ENCODE measurements at regions not wholly inside any gene's neighbourhood (a gene's known extent, or its start where the extent isn't known, plus 50 kb on each side); places are given as distances from the start of the nearest gene placed in this dataset.
A peak's percentile ranks its signal among the peaks of the same experiment; 100 is the strongest.

GRCh38 chr18:68284236-68284780 lies 430.6 kb downstream of the TMX3 start:
- Mint-ChIP-seq H3K9me3 (ENCODE audit: low read depth, unreplicated experiment) (no peaks in the 10 kb centered on the region), H3K27me3 (ENCODE audit: unreplicated experiment) (no peaks in the 10 kb centered on the region), H3K36me3 (ENCODE audit: insufficient read depth, unreplicated experiment) (no peaks in the 10 kb centered on the region), H3K4me3 (ENCODE audit: low read depth, unreplicated experiment) (no peak overlapping the region), H3K27ac (ENCODE audit: unreplicated experiment) (no peak overlapping the region), H3K4me1 (ENCODE audit: low read depth, unreplicated experiment) (no peaks in the 10 kb centered on the region)
- TF ChIP-seq CTCF (IDR thresholded peaks at IDR 0.05; ENCODE audit: unreplicated experiment) = no peak
- intact Hi-C loops (cut with micrococcal nuclease; ENCODE audit: unreplicated experiment) = no loop called here
- CTCF ChIA-PET = no interaction called here
- no peak for DNase-seq
- BruUV-seq (replicated peaks) = no TSS peak

- intact Hi-C loops (cut with micrococcal nuclease; ENCODE audit: unreplicated experiment) = no loop called here
- H3K27ac Mint-ChIP-seq (ENCODE audit: unreplicated experiment) = no peak overlapping the region
- no TSS peak for BruUV-seq (replicated peaks)
- H3K27me3 Mint-ChIP-seq (ENCODE audit: unreplicated experiment) = no peaks in the 10 kb centered on the region
- no peak for TF ChIP-seq CTCF (IDR thresholded peaks at IDR 0.05; ENCODE audit: unreplicated experiment)
- CTCF ChIA-PET = no interaction called here
- H3K36me3 Mint-ChIP-seq (ENCODE audit: insufficient read depth, unreplicated experiment) = no peaks in the 10 kb centered on the region
- no peak for DNase-seq
- no peaks in the 10 kb centered on the region for H3K9me3 Mint-ChIP-seq (ENCODE audit: low read depth, unreplicated experiment)
- H3K4me3 Mint-ChIP-seq (ENCODE audit: low read depth, unreplicated experiment) = no peak overlapping the region
- no peaks in the 10 kb centered on the region for H3K4me1 Mint-ChIP-seq (ENCODE audit: low read depth, unreplicated experiment)
These were observed 431.1 kb downstream of the TMX3 start for GRCh38 chr18:68283834-68284233.

GRCh38 chr18:68282232-68282631 lies 432.7 kb downstream of the TMX3 start:
- no TSS peak for BruUV-seq (replicated peaks)
- H3K27ac Mint-ChIP-seq (ENCODE audit: unreplicated experiment) = no peak overlapping the region
- no peaks in the 10 kb centered on the region for H3K9me3 Mint-ChIP-seq (ENCODE audit: low read depth, unreplicated experiment)
- no peak for TF ChIP-seq CTCF (IDR thresholded peaks at IDR 0.05; ENCODE audit: unreplicated experiment)
- H3K27me3 Mint-ChIP-seq (ENCODE audit: unreplicated experiment) = no peaks in the 10 kb centered on the region
- CTCF ChIA-PET = no interaction called here
- intact Hi-C loops (cut with micrococcal nuclease; ENCODE audit: unreplicated experiment) = no loop called here
- no peaks in the 10 kb centered on the region for H3K36me3 Mint-ChIP-seq (ENCODE audit: insufficient read depth, unreplicated experiment)
- no peak overlapping the region for H3K4me3 Mint-ChIP-seq (ENCODE audit: low read depth, unreplicated experiment)
- H3K4me1 Mint-ChIP-seq (ENCODE audit: low read depth, unreplicated experiment) = no peaks in the 10 kb centered on the region
- DNase-seq = no peak

- no peak overlapping the region for H3K27ac Mint-ChIP-seq (ENCODE audit: unreplicated experiment)
- H3K4me3 Mint-ChIP-seq (ENCODE audit: low read depth, unreplicated experiment) = no peak overlapping the region
- intact Hi-C loops (cut with micrococcal nuclease; ENCODE audit: unreplicated experiment) = no loop called here
These were observed 439.3 kb downstream of the TMX3 start for GRCh38 chr18:68275616-68276015.

More at GRCh38 chr18:68275616-68276015, 439.3 kb downstream of the TMX3 start:
- BruUV-seq (replicated peaks) = no TSS peak
- no peaks in the 10 kb centered on the region for H3K4me1 Mint-ChIP-seq (ENCODE audit: low read depth, unreplicated experiment)
- no peaks in the 10 kb centered on the region for H3K27me3 Mint-ChIP-seq (ENCODE audit: unreplicated experiment)
- H3K36me3 Mint-ChIP-seq (ENCODE audit: insufficient read depth, unreplicated experiment) = no peaks in the 10 kb centered on the region
- CTCF ChIA-PET = no interaction called here
- H3K9me3 Mint-ChIP-seq (ENCODE audit: low read depth, unreplicated experiment) = no peaks in the 10 kb centered on the region
- TF ChIP-seq CTCF (IDR thresholded peaks at IDR 0.05; ENCODE audit: unreplicated experiment) = no peak
- DNase-seq = peak; percentile 1
